Neural progenitor cell (in vitro differentiated cells): ENCODE measurements at regions not wholly inside any gene's neighbourhood (a gene's known extent, or its start where the extent isn't known, plus 50 kb on each side); places are given as distances from the start of the nearest gene placed in this dataset.

ENCODE experiments used
- DNase-seq: peaks from one replicate; pipeline ENCODE4 v3.0.0-alpha.2; 2016; ENCODE audit warnings: low spot score
- H2AFZ ChIP-seq: fragments of 200-600 bp; sonication (generic); replicated peaks from 2 replicates; pipeline ENCODE4 v1.6.1; 2016; ENCODE audit warnings: antibody characterized with exemption
- H3F3A ChIP-seq: fragments of 200-600 bp; sonication (generic); 2 replicates; pipeline ENCODE4 v1.6.1; 2016; ENCODE audit warnings: antibody characterized with exemption, low read depth
- H3K27ac ChIP-seq: fragments of 200-600 bp; sonication (generic); 2 replicates; pipeline ENCODE4 v1.5.1; 2016; ENCODE audit warnings: mild to moderate bottlenecking
- H3K27me3 ChIP-seq: fragments of 200-600 bp; sonication (generic); 2 replicates; pipeline ENCODE4 v1.6.1; 2016; ENCODE audit warnings: mild to moderate bottlenecking, moderate library complexity
- H3K36me3 ChIP-seq: fragments of 200-600 bp; sonication (generic); 2 replicates; pipeline ENCODE4 v1.5.1; 2016
- H3K4me1 ChIP-seq: fragments of 200-600 bp; sonication (generic); 2 replicates; pipeline ENCODE4 v1.6.1; 2016; ENCODE audit warnings: mixed run types
- H3K4me2 ChIP-seq: fragments of 200-600 bp; sonication (generic); 2 replicates; pipeline ENCODE4 v1.6.1; 2016
- H3K4me3 ChIP-seq: fragments of 200-600 bp; sonication (generic); 2 replicates; pipeline ENCODE4 v1.5.1; 2016
- H3K79me2 ChIP-seq: fragments of 200-600 bp; sonication (generic); 2 replicates; pipeline ENCODE4 v1.6.1; 2016; ENCODE audit warnings: low read depth
- H3K9ac ChIP-seq: fragments of 200-600 bp; sonication (generic); 2 replicates; pipeline ENCODE4 v1.6.1; 2016
- H3K9me3 ChIP-seq: fragments of 200-600 bp; sonication (generic); 2 replicates; pipeline ENCODE4 v1.5.1; 2016; ENCODE audit warnings: low read depth
- H4K20me1 ChIP-seq: fragments of 200-600 bp; sonication (generic); 2 replicates; pipeline ENCODE4 v1.6.1; 2016; ENCODE audit warnings: low read depth
- H3K27ac Mint-ChIP-seq: 3 replicates; pipeline ENCODE4 v1.8.0; 2021; ENCODE audit warnings: mixed read lengths
- H3K27me3 Mint-ChIP-seq: 2 replicates; pipeline ENCODE4 v1.8.0; 2022; ENCODE audit warnings: low read depth, mild to moderate bottlenecking, inconsistent platforms, moderate library complexity, mixed read lengths; ENCODE audit not compliant: insufficient read depth
- H3K36me3 Mint-ChIP-seq: 3 replicates; pipeline ENCODE4 v1.8.0; 2021; ENCODE audit warnings: mixed read lengths
- H3K4me1 Mint-ChIP-seq: 3 replicates; pipeline ENCODE4 v1.8.0; 2021; ENCODE audit warnings: mixed read lengths
- H3K4me3 Mint-ChIP-seq: 3 replicates; pipeline ENCODE4 v1.8.0; 2021; ENCODE audit warnings: mild to moderate bottlenecking, moderate library complexity, mixed read lengths
- H3K9me3 Mint-ChIP-seq: 3 replicates; pipeline ENCODE4 v1.8.0; 2020; ENCODE audit warnings: mixed read lengths
- CTCF ChIP-seq: fragments of 200-600 bp; sonication (generic); IDR thresholded peaks from 2 replicates; pipeline ENCODE4 v1.5.1; 2017; ENCODE audit warnings: antibody characterized with exemption, mild to moderate bottlenecking
- EZH2 ChIP-seq: fragments of 200-600 bp; sonication (generic); IDR thresholded peaks from 2 replicates; pipeline ENCODE4 v1.6.1; 2017; ENCODE audit warnings: antibody characterized with exemption, mild to moderate bottlenecking, moderate library complexity
- EZH2phosphoT487 ChIP-seq: fragments of 200-600 bp; sonication (generic); IDR thresholded peaks from 2 replicates; pipeline ENCODE4 v1.6.1; 2017; ENCODE audit warnings: antibody characterized with exemption

- peak overlapping the region; percentile 26 for H3K27ac Mint-ChIP-seq
- no peaks in the 10 kb centered on the region for H3F3A ChIP-seq
- H3K9me3 ChIP-seq = no peaks in the 10 kb centered on the region
- H3K36me3 Mint-ChIP-seq = no peaks in the 10 kb centered on the region
- peak; percentile 64 for DNase-seq
- no peaks in the 10 kb centered on the region for H4K20me1 ChIP-seq
- H3K4me1 ChIP-seq = peaks cover 16% of the 10 kb centered on the region
- H3K27ac ChIP-seq = no peak overlapping the region
- H3K27me3 Mint-ChIP-seq = peaks cover 6% of the 10 kb centered on the region
- no peaks in the 10 kb centered on the region for H3K79me2 ChIP-seq
- H3K4me1 Mint-ChIP-seq = peaks cover 5% of the 10 kb centered on the region
- H2AFZ ChIP-seq = no peak overlapping the region
- H3K9ac ChIP-seq = no peak overlapping the region
- no peak for TF ChIP-seq EZH2
- no peak for TF ChIP-seq CTCF
- no peak for TF ChIP-seq EZH2phosphoT487
- H3K36me3 ChIP-seq = no peaks in the 10 kb centered on the region
- peaks cover 3% of the 10 kb centered on the region for H3K9me3 Mint-ChIP-seq
- no peak overlapping the region for H3K4me3 ChIP-seq
- peak overlapping the region; percentile 0 for H3K4me2 ChIP-seq
- no peak overlapping the region for H3K4me3 Mint-ChIP-seq
- H3K27me3 ChIP-seq = no peaks in the 10 kb centered on the region
These were observed 241.4 kb upstream of the PGRMC2 start for GRCh38 chr4:128528793-128529553.

- Histone ChIP-seq H3K9me3 (no peaks in the 10 kb centered on the region), H3K9ac (no peak overlapping the region), H3K4me1 (peaks cover 16% of the 10 kb centered on the region), H3K79me2 (no peaks in the 10 kb centered on the region), H3K27me3 (no peaks in the 10 kb centered on the region), H4K20me1 (no peaks in the 10 kb centered on the region), H3F3A (no peaks in the 10 kb centered on the region), H3K27ac (no peak overlapping the region), H2AFZ (no peak overlapping the region), H3K4me2 (no peak overlapping the region), H3K36me3 (no peaks in the 10 kb centered on the region), H3K4me3 (no peak overlapping the region)
- peaks cover 5% of the 10 kb centered on the region for H3K4me1 Mint-ChIP-seq
- peaks cover 3% of the 10 kb centered on the region for H3K9me3 Mint-ChIP-seq
- no peak overlapping the region for H3K27ac Mint-ChIP-seq
- no peak for DNase-seq
- H3K27me3 Mint-ChIP-seq = peaks cover 6% of the 10 kb centered on the region
- TF ChIP-seq CTCF = no peak
- TF ChIP-seq EZH2phosphoT487 = no peak
- TF ChIP-seq EZH2 = no peak
- no peak overlapping the region for H3K4me3 Mint-ChIP-seq
- no peaks in the 10 kb centered on the region for H3K36me3 Mint-ChIP-seq
These were observed 240.4 kb upstream of the PGRMC2 start for GRCh38 chr4:128527946-128528576.

GRCh38 chr4:128527351-128527750 is 239.7 kb upstream of the PGRMC2 start:
- no peak overlapping the region for H3K9ac ChIP-seq
- no peak overlapping the region for H2AFZ ChIP-seq
- H3K79me2 ChIP-seq = no peaks in the 10 kb centered on the region
- Mint-ChIP-seq H3K4me1 (peaks cover 5% of the 10 kb centered on the region), H3K27ac (no peak overlapping the region), H3K27me3 (peaks cover 6% of the 10 kb centered on the region), H3K36me3 (no peaks in the 10 kb centered on the region), H3K9me3 (peaks cover 3% of the 10 kb centered on the region), H3K4me3 (no peak overlapping the region)
- H3K4me3 ChIP-seq = no peak overlapping the region
- H3F3A ChIP-seq = no peaks in the 10 kb centered on the region
- no peaks in the 10 kb centered on the region for H3K36me3 ChIP-seq
- H3K4me1 ChIP-seq = peaks cover 16% of the 10 kb centered on the region
- no peaks in the 10 kb centered on the region for H3K9me3 ChIP-seq
- DNase-seq = no peak
- no peaks in the 10 kb centered on the region for H3K27me3 ChIP-seq
- no peaks in the 10 kb centered on the region for H4K20me1 ChIP-seq
- no peak overlapping the region for H3K4me2 ChIP-seq
- H3K27ac ChIP-seq = no peak overlapping the region
- TF ChIP-seq CTCF = no peak
